SK-N-SH treated with all-trans-retinoic acid at 6 μM for 48 hours (cell line): ENCODE measurements at regions not wholly inside any gene's neighbourhood (a gene's known extent, or its start where the extent isn't known, plus 50 kb on each side); places are given as distances from the start of the nearest gene placed in this dataset.

ENCODE experiments used
- GLIS3 ChIP-seq: fragments of 250-450 bp; sonication (Bioruptor Pico); IDR thresholded peaks from 2 replicates; pipeline ENCODE4 v1.5.0; 2020; ENCODE audit warnings: mild to moderate bottlenecking, moderate library complexity
- ISL1 ChIP-seq: fragments of 250-450 bp; sonication (Bioruptor Pico); IDR thresholded peaks from 2 replicates; pipeline ENCODE4 v2.1.2; 2022; ENCODE audit warnings: mild to moderate bottlenecking, moderate library complexity
- OSR1 ChIP-seq: fragments of 250-450 bp; sonication (Bioruptor Pico); IDR thresholded peaks from 2 replicates; pipeline ENCODE4 v1.8.0; 2022; ENCODE audit warnings: moderate library complexity, mild to moderate bottlenecking, inconsistent platforms
- ZC3H10 ChIP-seq: fragments of 250-450 bp; sonication (Bioruptor Pico); IDR thresholded peaks from 2 replicates; pipeline ENCODE4 v1.5.1; 2021; ENCODE audit warnings: mild to moderate bottlenecking, moderate library complexity
- ZFP30 ChIP-seq: fragments of 450-650 bp; formaldehyde crosslinking; IDR thresholded peaks from 2 replicates; pipeline ENCODE4 v1.5.0; 2022; ENCODE audit warnings: mild to moderate bottlenecking, moderate library complexity
- TF ChIP-seq, protein P1 (sequence below): fragments of 250-450 bp; sonication (Bioruptor Pico); IDR thresholded peaks from 2 replicates; pipeline ENCODE4 v1.5.1; 2020; ENCODE audit warnings: low read depth, mild to moderate bottlenecking, moderate library complexity
- TF ChIP-seq, protein P2 (sequence below): fragments of 250-450 bp; sonication (Bioruptor Pico); IDR thresholded peaks from 2 replicates; pipeline ENCODE4 v1.8.0; 2020; ENCODE audit warnings: mild to moderate bottlenecking, moderate library complexity, borderline replicate concordance

DNA sequence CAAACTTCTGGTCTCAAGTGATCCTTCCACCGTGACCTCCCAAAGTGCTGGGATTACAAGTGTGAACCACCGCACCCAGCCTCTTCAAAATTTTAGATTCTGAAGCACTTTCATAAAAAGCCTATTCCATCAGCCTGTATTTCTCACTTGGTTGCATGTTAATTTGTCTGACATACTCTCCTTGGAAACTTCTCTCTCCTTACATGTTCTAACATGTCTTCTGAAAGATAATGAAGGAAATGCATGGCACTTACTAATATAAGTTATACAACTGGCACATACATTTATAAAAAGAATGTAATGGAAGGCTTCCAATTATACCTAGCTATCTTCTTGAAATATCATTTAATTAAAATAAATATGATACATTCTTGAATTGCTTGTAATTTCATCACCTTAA, 597.5 kb downstream of the TBC1D32 start:
- TF ChIP-seq ISL1 (CRISPR knock-in tag) (no peak), ZC3H10 (CRISPR knock-in tag) (no peak), OSR1 (CRISPR knock-in tag) (no peak), GLIS3 (no peak), ZFP30 (CRISPR knock-in tag) (no peak)
- TF ChIP-seq, protein P1, sequence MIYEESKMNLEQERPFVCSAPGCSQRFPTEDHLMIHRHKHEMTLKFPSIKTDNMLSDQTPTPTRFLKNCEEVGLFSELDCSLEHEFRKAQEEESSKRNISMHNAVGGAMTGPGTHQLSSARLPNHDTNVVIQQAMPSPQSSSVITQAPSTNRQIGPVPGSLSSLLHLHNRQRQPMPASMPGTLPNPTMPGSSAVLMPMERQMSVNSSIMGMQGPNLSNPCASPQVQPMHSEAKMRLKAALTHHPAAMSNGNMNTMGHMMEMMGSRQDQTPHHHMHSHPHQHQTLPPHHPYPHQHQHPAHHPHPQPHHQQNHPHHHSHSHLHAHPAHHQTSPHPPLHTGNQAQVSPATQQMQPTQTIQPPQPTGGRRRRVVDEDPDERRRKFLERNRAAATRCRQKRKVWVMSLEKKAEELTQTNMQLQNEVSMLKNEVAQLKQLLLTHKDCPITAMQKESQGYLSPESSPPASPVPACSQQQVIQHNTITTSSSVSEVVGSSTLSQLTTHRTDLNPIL, result no peak
- TF ChIP-seq, protein P2, sequence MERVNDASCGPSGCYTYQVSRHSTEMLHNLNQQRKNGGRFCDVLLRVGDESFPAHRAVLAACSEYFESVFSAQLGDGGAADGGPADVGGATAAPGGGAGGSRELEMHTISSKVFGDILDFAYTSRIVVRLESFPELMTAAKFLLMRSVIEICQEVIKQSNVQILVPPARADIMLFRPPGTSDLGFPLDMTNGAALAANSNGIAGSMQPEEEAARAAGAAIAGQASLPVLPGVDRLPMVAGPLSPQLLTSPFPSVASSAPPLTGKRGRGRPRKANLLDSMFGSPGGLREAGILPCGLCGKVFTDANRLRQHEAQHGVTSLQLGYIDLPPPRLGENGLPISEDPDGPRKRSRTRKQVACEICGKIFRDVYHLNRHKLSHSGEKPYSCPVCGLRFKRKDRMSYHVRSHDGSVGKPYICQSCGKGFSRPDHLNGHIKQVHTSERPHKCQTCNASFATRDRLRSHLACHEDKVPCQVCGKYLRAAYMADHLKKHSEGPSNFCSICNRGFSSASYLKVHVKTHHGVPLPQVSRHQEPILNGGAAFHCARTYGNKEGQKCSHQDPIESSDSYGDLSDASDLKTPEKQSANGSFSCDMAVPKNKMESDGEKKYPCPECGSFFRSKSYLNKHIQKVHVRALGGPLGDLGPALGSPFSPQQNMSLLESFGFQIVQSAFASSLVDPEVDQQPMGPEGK (CRISPR knock-in tag), result no peak
